NCI-H345 treated with DMSO at 0.1 percent for 48 hours (cell line): ENCODE measurements at regions not wholly inside any gene's neighbourhood (a gene's known extent, or its start where the extent isn't known, plus 50 kb on each side); places are given as distances from the start of the nearest gene placed in this dataset.
"Not testable (repeated sequence)": the region's sequence is repeated elsewhere in the genome, so short reads cannot be mapped to it uniquely, and the experiment has no call there.

Experiments
- DNase-seq: peaks from one replicate; lab custom pipeline; 2025; ENCODE audit not compliant: unreplicated experiment; lab: John Stamatoyannopoulos, UW

DNA sequence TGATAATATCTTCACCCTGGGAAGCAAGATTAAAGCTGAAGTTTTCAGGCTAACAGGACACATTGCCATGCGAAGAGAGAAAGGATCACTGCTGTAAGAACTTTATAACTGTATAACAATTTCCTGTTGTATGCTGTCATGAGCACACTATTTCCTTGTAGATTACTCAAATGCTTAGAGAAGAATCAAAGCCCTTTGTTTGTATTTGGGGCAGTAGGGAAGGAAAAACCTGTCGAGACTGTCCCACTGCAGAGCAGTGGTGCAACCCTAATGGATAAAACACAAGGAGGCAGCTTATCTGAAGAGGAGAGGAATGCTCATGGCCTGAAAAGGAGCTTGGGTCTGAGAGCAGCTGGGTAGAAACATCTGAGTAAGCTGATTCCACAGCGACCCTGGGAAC is 327.7 kb upstream of the NPSR1 start:
- DNase-seq, result no peak

GRCh38 chr7:34331102-34331501 is 326.9 kb upstream of the NPSR1 start:
- no peak for DNase-seq

- DNase-seq, result no peak
Observed at GRCh38 chr7:34332006-34332405, 326.0 kb upstream of the NPSR1 start.

DNA sequence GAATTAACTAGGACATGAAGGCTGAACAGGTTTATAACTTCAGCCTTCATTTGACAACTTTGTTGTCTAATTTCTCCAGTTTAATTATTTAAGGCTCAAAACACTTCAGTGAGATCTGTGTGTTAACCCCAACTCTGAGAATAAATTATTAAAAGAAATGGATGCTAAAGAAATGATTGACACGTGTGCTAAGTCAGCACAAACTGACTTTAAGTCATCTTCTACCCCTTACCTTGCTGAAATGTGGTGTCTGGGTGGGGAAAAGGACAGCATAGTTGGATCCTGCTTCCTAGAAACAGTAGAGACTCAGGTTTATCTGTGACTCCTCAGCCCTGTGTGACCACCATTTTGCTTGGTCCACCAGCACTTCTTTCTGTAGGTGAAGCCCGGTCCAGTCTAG is 324.8 kb upstream of the NPSR1 start:
- DNase-seq, result no peak

DNA sequence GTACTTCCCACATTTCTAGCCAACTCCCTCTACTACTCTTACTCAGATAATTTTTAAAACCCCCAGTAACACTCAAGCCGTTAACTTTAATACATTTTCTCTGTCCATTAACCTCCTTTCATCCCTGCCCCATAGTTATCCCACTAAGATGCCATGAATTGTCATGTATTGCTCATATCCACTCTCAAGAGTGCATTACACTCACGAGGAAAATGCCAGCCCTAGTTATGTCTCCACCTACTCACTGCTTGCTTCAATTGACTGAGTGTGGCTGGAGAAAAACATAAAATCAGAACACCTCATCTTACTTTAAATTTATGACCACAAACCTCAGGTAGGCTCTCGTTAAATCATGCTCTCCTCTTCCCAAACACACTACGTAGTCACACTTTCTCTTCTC is 324.1 kb upstream of the NPSR1 start:
- DNase-seq, result no peak

GRCh38 chr7:34337163-34337562 is 320.9 kb upstream of the NPSR1 start:
- DNase-seq, result no peak

DNA sequence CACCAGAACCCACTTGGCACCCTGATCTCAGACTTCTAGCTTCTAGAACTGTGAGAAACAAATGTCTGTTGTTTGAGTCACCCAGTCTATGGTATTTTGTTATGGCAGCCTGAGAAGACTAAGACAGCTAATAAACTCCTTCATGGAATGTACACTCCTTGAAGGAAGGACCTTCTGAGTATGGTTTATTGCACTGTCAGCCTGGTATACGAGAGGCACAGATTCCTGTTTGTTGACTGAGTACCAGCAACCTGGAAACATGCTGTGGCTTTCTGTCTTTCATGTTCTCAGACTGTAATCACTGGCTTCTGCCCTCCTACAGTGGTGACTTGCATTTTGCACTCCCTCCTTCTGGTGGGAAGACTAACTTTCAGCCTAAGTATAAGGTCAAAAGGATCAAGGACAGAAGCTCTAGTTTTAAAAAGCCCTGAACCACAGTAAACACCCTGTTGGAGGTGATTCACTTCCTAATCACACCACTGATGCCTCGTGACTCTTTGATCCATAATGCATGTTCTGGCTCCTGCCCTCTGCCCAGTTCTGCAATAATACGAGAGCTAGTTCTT is 319.0 kb upstream of the NPSR1 start:
- DNase-seq, result no peak

- DNase-seq, result no peak
Observed at GRCh38 chr7:34341326-34341725, 316.7 kb upstream of the NPSR1 start.

GRCh38 chr7:34342387-34342786 is 315.6 kb upstream of the NPSR1 start:
- no peak for DNase-seq

- DNase-seq, result no peak
Observed at GRCh38 chr7:34343667-34344066, 314.4 kb upstream of the NPSR1 start.

DNA sequence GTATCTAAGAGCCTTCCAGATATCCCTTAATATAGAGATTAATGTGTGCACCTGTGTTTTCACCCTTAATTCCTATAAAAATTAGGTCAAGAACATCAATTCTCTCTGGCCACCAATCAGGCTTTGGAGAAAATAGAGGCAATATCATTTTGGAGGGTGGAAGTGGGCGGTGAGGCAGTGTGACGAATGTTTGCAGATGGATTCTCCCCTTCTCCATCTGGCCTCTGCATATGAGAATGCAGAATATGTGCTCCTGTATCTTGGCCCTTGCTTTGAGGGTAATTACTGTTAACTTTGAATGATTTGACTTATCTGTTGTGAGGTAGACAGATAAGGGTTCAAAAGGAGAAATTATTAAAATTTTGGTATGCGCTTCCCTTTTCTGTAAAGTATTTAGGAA is 304.0 kb upstream of the NPSR1 start:
- no peak for DNase-seq

GRCh38 chr7:34354899-34355298 is 303.1 kb upstream of the NPSR1 start:
- DNase-seq, result no peak

GRCh38 chr7:34357068-34357467 is 300.9 kb upstream of the NPSR1 start:
- no peak for DNase-seq

- DNase-seq, result no peak
Observed at GRCh38 chr7:34357946-34358345, 300.1 kb upstream of the NPSR1 start.

- not testable (repeated sequence) for DNase-seq
Observed at GRCh38 chr7:34358578-34358977, 299.4 kb upstream of the NPSR1 start.

- no peak for DNase-seq
Observed at GRCh38 chr7:34361663-34362250, 296.3 kb upstream of the NPSR1 start.

GRCh38 chr7:34362621-34363020 is 295.4 kb upstream of the NPSR1 start:
- no peak for DNase-seq

- DNase-seq, result no peak
Observed at GRCh38 chr7:34364130-34364529, 293.9 kb upstream of the NPSR1 start.

DNA sequence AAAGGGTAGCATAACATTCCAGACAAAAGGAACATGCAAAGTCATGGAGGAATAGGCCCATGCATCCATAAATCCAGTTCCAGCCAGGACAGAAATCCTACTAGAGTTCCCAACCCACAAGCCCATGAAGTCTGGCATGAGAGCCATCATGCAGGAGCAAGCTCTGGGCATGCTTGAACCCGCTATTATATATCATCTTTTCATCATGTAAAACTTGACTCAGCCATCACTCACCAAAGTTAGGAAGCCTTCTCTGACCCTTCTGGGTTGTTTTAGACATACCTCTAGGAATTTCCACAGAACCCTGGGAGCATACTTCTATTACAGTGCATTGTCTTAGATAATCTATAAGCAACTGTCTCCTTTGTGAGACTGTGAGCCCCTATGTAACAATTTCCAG is 293.0 kb upstream of the NPSR1 start:
- no peak for DNase-seq

DNA sequence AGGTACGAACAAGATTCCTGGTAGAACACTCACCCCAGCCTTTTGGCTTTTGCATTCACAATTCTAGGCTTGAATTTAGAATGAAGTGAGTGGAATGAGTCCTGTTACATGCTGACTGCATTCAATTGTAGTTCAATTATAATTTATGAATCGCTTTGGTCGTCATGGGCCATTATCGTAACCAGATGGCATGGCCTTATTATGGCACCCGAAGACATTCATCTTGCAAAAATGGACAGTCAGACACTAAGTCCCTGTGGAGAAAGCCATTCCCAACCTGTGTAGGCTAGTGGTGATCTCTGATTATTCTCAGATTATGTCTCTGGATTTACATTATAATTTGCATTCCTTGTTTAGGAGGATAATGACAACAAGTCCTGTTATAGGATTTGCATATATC is 292.4 kb upstream of the NPSR1 start:
- DNase-seq, result no peak

DNA sequence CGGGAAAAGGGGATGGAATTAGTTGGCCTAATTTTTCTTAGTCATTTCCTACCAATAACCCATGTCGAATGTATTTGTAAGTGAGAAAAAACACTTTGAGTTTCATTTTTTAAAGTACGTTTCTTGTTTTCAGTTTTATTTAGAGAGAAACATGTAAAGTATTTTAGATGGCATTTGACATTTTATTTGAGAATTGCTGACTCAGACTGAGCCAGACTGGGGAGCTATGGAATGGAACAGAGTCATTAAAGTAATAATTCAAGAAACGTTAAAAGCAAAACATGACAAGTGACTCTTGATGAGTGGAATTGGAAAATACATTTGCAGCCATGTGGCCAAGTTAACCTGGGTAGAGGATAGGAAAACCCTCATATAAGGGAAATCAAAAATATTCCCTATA is 286.1 kb upstream of the NPSR1 start:
- no peak for DNase-seq

GRCh38 chr7:34373940-34374339 is 284.1 kb upstream of the NPSR1 start:
- no peak for DNase-seq

DNA sequence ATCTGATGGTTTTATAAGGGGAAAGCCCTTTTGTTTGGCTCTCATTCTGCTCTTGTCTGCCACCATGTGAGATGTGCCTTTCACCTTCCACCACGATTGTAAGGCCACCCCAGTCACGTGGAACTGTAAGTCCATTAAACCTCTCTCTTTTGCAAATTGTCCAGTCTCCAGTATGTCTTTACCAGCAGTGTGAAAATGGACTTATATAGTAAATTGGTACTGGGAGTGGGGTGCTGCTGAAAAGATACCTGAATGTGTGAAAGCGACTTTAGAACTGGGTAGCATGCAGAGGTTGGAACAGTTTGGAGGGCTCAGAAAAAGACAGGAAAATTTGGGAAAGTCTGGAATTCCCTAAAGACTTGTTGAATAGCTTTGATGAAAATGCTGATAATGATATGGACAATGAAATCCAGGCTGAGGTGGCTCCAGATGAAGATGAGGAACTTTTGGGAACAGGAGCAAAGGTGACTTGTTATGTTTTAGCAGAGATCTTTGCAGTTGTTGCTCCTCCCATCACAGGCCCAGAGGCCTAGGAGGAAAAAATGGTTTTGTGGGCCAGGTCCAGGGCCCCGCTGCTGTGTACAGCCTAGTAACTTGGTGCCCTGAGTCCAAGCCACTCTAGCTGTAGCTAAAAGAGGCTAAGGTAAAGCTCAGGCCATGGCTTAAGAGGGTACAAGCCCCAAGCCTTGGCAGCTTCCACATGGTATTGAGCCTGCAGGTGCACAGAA is 275.7 kb upstream of the NPSR1 start:
- no peak for DNase-seq
